HCT116 (cell line): ENCODE measurements at regions not wholly inside any gene's neighbourhood (a gene's known extent, or its start where the extent isn't known, plus 50 kb on each side); places are given as distances from the start of the nearest gene placed in this dataset.

ENCODE experiments used
- EGR1 ChIP-seq: IDR thresholded peaks from 2 replicates; pipeline ENCODE4 v1.6.1; 2012; ENCODE audit warnings: low read depth
- ELF1 ChIP-seq: IDR thresholded peaks from 2 replicates; pipeline ENCODE4 v1.6.1; 2012; ENCODE audit warnings: low read depth, borderline replicate concordance
- EZH2 ChIP-seq: fragments of 200-600 bp; sonication (generic); IDR thresholded peaks from 2 replicates; pipeline ENCODE4 v1.6.1; 2017; ENCODE audit warnings: antibody characterized with exemption, mixed run types
- JUND ChIP-seq: IDR thresholded peaks from 2 replicates; pipeline ENCODE4 v1.6.1; 2012
- POLR2A ChIP-seq: IDR thresholded peaks from 2 replicates; pipeline ENCODE4 v1.7.0; 2011; ENCODE audit warnings: borderline replicate concordance; ENCODE audit not compliant: insufficient read depth, insufficient read length; ENCODE audit errors: extremely low read depth
- POLR2AphosphoS5 ChIP-seq: IDR thresholded peaks from 2 replicates; pipeline ENCODE4 v1.6.1; 2011; ENCODE audit warnings: mild to moderate bottlenecking, low read depth, low read length, moderate library complexity
- RAD21 ChIP-seq: IDR thresholded peaks from 2 replicates; pipeline ENCODE4 v1.6.1; 2012; ENCODE audit warnings: low read depth, mild to moderate bottlenecking
- TCF7L2 ChIP-seq: IDR thresholded peaks from 2 replicates; pipeline ENCODE4 v1.7.0; 2011; ENCODE audit warnings: borderline replicate concordance, inconsistent platforms; ENCODE audit not compliant: insufficient read depth, insufficient read length; ENCODE audit errors: extremely low read depth
- ZNF274 ChIP-seq: fragments of 200-500 bp; sonication (Bioruptor generic); IDR thresholded peaks from 2 replicates; pipeline ENCODE4 v1.6.1; 2014; ENCODE audit warnings: mild to moderate bottlenecking, low read depth, low read length, inconsistent platforms
- TF ChIP-seq, protein P1 (sequence below), 3 experiments: fragments of 200-600 bp in 1 of 3; sonication (generic) in 1 of 3; IDR thresholded peaks in 2 of 3; conservative IDR thresholded peaks in 1 of 3; 2 replicates each; pipeline ENCODE4 v1.5.1; 2012 to 2017; ENCODE audit warnings: low read depth in 2 of 3, low read length in 2 of 3, antibody characterized with exemption in 1 of 3, borderline replicate concordance in 1 of 3, control low read depth in 1 of 3, mild to moderate bottlenecking in 1 of 3, mixed read lengths in 1 of 3, mixed run types in 1 of 3, moderate library complexity in 1 of 3; ENCODE audit not compliant: insufficient read depth in 1 of 3
- TF ChIP-seq, protein P2 (sequence below): IDR thresholded peaks from 2 replicates; pipeline ENCODE4 v1.6.1; 2012; ENCODE audit warnings: low read depth
- TF ChIP-seq, protein P3 (sequence below): IDR thresholded peaks from 2 replicates; pipeline ENCODE4 v1.6.1; 2012
- TF ChIP-seq, protein P4 (sequence below): IDR thresholded peaks from 2 replicates; pipeline ENCODE4 v1.6.1; 2011; ENCODE audit warnings: mild to moderate bottlenecking, low read length, moderate library complexity; ENCODE audit not compliant: insufficient replicate concordance; ENCODE audit errors: extremely low read depth

DNA sequence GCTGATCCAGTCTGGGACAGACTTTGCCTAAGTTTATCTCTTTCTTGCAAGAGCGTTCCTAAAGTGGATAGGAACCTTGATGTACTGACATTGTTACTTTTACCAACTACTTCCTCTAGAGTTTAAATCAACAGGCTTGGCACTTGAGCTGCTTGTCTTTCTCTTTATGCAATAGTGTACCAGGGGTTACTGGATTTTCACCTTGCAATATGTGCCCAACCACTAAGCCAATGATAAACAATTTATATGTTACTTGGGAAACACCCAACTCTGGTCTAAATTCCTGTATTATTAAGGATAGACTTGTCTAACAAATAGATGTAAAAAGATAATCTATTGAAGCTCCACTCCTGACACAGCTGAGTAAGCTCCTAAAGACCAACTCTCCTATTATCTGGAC lies 470.2 kb downstream of the SH2D4B start:
- TF ChIP-seq, protein P1, sequence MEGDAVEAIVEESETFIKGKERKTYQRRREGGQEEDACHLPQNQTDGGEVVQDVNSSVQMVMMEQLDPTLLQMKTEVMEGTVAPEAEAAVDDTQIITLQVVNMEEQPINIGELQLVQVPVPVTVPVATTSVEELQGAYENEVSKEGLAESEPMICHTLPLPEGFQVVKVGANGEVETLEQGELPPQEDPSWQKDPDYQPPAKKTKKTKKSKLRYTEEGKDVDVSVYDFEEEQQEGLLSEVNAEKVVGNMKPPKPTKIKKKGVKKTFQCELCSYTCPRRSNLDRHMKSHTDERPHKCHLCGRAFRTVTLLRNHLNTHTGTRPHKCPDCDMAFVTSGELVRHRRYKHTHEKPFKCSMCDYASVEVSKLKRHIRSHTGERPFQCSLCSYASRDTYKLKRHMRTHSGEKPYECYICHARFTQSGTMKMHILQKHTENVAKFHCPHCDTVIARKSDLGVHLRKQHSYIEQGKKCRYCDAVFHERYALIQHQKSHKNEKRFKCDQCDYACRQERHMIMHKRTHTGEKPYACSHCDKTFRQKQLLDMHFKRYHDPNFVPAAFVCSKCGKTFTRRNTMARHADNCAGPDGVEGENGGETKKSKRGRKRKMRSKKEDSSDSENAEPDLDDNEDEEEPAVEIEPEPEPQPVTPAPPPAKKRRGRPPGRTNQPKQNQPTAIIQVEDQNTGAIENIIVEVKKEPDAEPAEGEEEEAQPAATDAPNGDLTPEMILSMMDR (IDR thresholded peaks at IDR 0.05 in 2 of 3, conservative IDR thresholded peaks at IDR 0.05 in 1 of 3; ENCODE audit: borderline replicate concordance in 1 of 3, insufficient read depth in 1 of 3, low read depth in 2 of 3, low read length in 2 of 3): no peak
- TF ChIP-seq EZH2: no peak
- TF ChIP-seq, protein P2, sequence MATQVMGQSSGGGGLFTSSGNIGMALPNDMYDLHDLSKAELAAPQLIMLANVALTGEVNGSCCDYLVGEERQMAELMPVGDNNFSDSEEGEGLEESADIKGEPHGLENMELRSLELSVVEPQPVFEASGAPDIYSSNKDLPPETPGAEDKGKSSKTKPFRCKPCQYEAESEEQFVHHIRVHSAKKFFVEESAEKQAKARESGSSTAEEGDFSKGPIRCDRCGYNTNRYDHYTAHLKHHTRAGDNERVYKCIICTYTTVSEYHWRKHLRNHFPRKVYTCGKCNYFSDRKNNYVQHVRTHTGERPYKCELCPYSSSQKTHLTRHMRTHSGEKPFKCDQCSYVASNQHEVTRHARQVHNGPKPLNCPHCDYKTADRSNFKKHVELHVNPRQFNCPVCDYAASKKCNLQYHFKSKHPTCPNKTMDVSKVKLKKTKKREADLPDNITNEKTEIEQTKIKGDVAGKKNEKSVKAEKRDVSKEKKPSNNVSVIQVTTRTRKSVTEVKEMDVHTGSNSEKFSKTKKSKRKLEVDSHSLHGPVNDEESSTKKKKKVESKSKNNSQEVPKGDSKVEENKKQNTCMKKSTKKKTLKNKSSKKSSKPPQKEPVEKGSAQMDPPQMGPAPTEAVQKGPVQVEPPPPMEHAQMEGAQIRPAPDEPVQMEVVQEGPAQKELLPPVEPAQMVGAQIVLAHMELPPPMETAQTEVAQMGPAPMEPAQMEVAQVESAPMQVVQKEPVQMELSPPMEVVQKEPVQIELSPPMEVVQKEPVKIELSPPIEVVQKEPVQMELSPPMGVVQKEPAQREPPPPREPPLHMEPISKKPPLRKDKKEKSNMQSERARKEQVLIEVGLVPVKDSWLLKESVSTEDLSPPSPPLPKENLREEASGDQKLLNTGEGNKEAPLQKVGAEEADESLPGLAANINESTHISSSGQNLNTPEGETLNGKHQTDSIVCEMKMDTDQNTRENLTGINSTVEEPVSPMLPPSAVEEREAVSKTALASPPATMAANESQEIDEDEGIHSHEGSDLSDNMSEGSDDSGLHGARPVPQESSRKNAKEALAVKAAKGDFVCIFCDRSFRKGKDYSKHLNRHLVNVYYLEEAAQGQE: no peak
- TF ChIP-seq POLR2AphosphoS5: no peak
- TF ChIP-seq, protein P3, sequence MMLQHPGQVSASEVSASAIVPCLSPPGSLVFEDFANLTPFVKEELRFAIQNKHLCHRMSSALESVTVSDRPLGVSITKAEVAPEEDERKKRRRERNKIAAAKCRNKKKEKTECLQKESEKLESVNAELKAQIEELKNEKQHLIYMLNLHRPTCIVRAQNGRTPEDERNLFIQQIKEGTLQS: no peak
- no peak for TF ChIP-seq ELF1
- TF ChIP-seq RAD21: no peak
- TF ChIP-seq, protein P4, sequence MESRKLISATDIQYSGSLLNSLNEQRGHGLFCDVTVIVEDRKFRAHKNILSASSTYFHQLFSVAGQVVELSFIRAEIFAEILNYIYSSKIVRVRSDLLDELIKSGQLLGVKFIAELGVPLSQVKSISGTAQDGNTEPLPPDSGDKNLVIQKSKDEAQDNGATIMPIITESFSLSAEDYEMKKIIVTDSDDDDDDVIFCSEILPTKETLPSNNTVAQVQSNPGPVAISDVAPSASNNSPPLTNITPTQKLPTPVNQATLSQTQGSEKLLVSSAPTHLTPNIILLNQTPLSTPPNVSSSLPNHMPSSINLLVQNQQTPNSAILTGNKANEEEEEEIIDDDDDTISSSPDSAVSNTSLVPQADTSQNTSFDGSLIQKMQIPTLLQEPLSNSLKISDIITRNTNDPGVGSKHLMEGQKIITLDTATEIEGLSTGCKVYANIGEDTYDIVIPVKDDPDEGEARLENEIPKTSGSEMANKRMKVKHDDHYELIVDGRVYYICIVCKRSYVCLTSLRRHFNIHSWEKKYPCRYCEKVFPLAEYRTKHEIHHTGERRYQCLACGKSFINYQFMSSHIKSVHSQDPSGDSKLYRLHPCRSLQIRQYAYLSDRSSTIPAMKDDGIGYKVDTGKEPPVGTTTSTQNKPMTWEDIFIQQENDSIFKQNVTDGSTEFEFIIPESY: no peak
- TF ChIP-seq JUND: no peak
- TF ChIP-seq POLR2A: no peak
- no peak for TF ChIP-seq EGR1
- TF ChIP-seq ZNF274: no peak
- TF ChIP-seq TCF7L2: no peak
